ENCODE measurements at regions not wholly inside any gene's neighbourhood (a gene's known extent, or its start where the extent isn't known, plus 50 kb on each side); places are given as distances from the start of the nearest gene placed in this dataset.

DNA sequence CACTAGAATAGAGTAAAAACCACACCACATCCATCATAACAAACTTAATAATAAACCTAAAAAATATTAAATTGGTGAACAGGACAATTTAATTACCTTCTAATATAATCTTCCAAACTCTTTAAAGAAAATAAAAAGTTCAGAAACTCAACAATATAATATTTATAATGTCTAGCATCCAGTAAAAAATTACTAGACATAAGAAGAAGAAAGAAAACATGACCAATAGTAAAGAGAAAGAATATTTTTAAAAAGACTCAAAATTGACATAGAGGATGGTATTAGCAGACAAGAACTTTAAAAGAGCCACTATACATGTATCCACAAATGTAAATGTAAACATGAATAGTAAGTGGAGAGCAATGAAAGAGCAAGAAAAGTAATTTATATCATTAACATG lies 388.4 kb downstream of the TFEC start:
- Histone ChIP-seq H3K27ac (no peak overlapping the region), H3K4me3 (no peak overlapping the region), H3K27me3 (ENCODE audit: insufficient read depth in 3 of 3, low read length in 2 of 3) (no peaks in the 10 kb centered on the region), H3K36me3 (ENCODE audit: insufficient read depth in 1 of 2, low read depth in 1 of 2) (no peaks in the 10 kb centered on the region), H3K9me3 (peaks cover 21% of the 10 kb centered on the region), H3K4me1 (no peaks in the 10 kb centered on the region)
- ATAC-seq (no peak), DNase-seq (no peak)
- TF ChIP-seq, protein P1, sequence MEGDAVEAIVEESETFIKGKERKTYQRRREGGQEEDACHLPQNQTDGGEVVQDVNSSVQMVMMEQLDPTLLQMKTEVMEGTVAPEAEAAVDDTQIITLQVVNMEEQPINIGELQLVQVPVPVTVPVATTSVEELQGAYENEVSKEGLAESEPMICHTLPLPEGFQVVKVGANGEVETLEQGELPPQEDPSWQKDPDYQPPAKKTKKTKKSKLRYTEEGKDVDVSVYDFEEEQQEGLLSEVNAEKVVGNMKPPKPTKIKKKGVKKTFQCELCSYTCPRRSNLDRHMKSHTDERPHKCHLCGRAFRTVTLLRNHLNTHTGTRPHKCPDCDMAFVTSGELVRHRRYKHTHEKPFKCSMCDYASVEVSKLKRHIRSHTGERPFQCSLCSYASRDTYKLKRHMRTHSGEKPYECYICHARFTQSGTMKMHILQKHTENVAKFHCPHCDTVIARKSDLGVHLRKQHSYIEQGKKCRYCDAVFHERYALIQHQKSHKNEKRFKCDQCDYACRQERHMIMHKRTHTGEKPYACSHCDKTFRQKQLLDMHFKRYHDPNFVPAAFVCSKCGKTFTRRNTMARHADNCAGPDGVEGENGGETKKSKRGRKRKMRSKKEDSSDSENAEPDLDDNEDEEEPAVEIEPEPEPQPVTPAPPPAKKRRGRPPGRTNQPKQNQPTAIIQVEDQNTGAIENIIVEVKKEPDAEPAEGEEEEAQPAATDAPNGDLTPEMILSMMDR (IDR thresholded peaks at IDR 0.05) = no peak
- intact Hi-C loops (cut with DNase I) = no loop called here

DNA sequence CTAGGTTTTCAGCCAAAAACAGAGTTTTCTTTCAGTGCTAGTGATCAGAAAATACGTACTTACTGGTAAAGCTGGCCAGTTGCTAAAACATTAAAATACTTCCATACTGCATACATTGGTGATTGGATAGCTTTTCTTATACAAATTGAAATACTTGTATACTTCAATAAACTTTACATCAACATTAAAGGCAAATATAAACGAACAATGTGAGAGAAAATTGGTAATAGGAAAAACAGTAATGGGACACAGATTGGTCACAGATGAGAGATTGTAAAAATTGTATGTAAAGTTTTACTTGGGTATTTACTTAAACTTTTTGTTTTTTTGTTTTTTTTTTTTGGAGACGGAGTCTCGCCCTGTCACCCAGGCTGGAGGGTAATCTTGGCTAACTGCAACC lies 391.7 kb downstream of the TFEC start:
- Histone ChIP-seq H3K36me3 (ENCODE audit: insufficient read depth in 1 of 2, low read depth in 1 of 2) (no peaks in the 10 kb centered on the region), H3K9me3 (peaks cover 12% of the 10 kb centered on the region), H3K4me1 (no peaks in the 10 kb centered on the region), H3K4me3 (no peak overlapping the region), H3K27me3 (ENCODE audit: insufficient read depth in 3 of 3, low read length in 2 of 3) (no peaks in the 10 kb centered on the region), H3K27ac (no peak overlapping the region)
- intact Hi-C loops (cut with DNase I) = no loop called here
- WGBS, 3 donors = 81 to 85% (median 83%) methylated on average over 4 of the region's 4 CpGs
- ATAC-seq (no peak), DNase-seq (no peak)
- TF ChIP-seq, protein P1 (IDR thresholded peaks at IDR 0.05) = no peak

DNA sequence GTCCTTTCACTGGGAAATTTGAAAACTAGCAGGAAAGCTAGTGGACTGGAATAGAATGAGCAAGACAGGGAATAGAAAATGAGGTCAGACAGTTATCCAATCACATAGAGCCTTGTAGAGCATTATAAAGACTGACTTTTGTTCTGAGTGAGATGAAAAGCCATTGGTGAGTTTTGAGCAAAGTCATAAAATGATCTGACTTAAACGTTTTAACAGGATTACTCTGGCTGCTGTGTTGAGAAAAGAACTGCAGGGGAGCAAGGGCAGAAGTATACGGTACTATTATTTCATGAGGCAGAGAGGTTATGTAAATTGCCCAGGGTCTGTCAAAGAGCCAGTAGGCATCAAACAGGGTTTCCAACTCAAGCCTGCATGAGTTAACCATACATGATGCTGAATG lies 393.4 kb downstream of the TFEC start:
- H3K9me3 ChIP-seq = peaks cover 1% of the 10 kb centered on the region
- no peaks in the 10 kb centered on the region for H3K36me3 ChIP-seq (ENCODE audit: insufficient read depth in 1 of 2, low read depth in 1 of 2)
- H3K27ac ChIP-seq = no peak overlapping the region
- no peak overlapping the region for H3K4me3 ChIP-seq
- no peaks in the 10 kb centered on the region for H3K27me3 ChIP-seq (ENCODE audit: insufficient read depth in 3 of 3, low read length in 2 of 3)
- TF ChIP-seq, protein P1 (IDR thresholded peaks at IDR 0.05) = no peak
- no peak for ATAC-seq
- intact Hi-C loops (cut with DNase I) = no loop called here
- H3K4me1 ChIP-seq = no peaks in the 10 kb centered on the region
- WGBS, 3 donors = 46 to 55% (median 54%) methylated on average over 2 of the region's 2 CpGs
- DNase-seq = no peak

DNA sequence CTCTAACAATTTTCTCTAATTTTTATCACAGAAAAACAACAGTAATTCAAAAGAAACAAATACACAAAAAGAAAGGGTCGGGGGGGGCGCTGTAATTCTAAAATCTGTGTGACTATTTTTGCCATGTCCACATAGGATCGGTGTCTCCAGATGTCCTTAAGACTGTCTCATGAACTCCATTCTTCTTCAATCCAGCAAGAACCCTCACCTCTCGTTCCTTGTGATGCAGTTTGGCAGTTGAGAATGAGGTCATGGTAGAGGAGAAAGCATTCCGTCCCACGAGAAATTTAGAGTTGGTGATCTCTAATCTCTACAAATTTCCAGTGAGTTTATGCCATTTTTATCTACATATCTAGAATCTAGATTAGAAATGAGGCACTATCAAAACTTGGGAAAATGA lies 394.7 kb downstream of the TFEC start:
- H3K27me3 ChIP-seq (ENCODE audit: insufficient read depth in 3 of 3, low read length in 2 of 3) = no peaks in the 10 kb centered on the region
- H3K27ac ChIP-seq = no peak overlapping the region
- DNase-seq (no peak), ATAC-seq (no peak)
- no peaks in the 10 kb centered on the region for H3K4me1 ChIP-seq
- H3K9me3 ChIP-seq = no peaks in the 10 kb centered on the region
- intact Hi-C loops (cut with DNase I) = no loop called here
- TF ChIP-seq, protein P1 (IDR thresholded peaks at IDR 0.05) = no peak
- WGBS, 3 donors = 60 to 63% (median 61%) methylated on average over 6 of the region's 6 CpGs
- H3K4me3 ChIP-seq = no peak overlapping the region
- H3K36me3 ChIP-seq (ENCODE audit: insufficient read depth in 1 of 2, low read depth in 1 of 2) = no peaks in the 10 kb centered on the region

DNA sequence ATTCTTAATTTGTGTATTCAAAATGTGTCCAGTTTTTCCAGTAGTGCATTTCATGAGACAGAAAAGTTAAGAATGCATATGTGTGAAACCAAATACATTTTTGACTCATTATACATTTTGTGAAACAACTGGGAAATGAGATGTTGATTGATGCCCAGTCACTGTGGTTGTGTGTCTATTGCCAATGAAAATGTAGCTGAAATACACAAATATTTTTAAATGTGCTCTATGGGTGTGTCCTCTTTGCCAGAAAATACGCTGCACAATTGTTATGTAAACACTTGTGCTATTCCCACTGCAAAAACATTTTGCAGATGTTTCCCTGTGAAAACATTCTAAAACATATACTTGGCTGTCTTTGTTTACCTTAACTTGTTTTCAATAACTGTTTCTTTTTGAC lies 395.2 kb downstream of the TFEC start:
- Histone ChIP-seq H3K27ac (no peak overlapping the region), H3K4me3 (no peak overlapping the region), H3K4me1 (no peaks in the 10 kb centered on the region), H3K36me3 (ENCODE audit: insufficient read depth in 1 of 2, low read depth in 1 of 2) (no peaks in the 10 kb centered on the region), H3K27me3 (ENCODE audit: insufficient read depth in 3 of 3, low read length in 2 of 3) (no peaks in the 10 kb centered on the region), H3K9me3 (no peaks in the 10 kb centered on the region)
- intact Hi-C loops (cut with DNase I) = no loop called here
- WGBS, 3 donors = 21 to 46% (median 41%) methylated on average over 1 of the region's 1 CpG
- TF ChIP-seq, protein P1 (IDR thresholded peaks at IDR 0.05) = no peak
- DNase-seq (no peak), ATAC-seq (no peak)
